GM19452 (cell line): ENCODE measurements at regions not wholly inside any gene's neighbourhood (a gene's known extent, or its start where the extent isn't known, plus 50 kb on each side); places are given as distances from the start of the nearest gene placed in this dataset.
A peak's percentile ranks its signal among the peaks of the same experiment; 100 is the strongest.
"Not testable (repeated sequence)": the region's sequence is repeated elsewhere in the genome, so short reads cannot be mapped to it uniquely, and the experiment has no call there.

ENCODE experiments used
- ATAC-seq: cut with Tn5 transposase; IDR thresholded peaks from one replicate; pipeline ENCODE4 v1.9.1; 2021; ENCODE audit not compliant: unreplicated experiment

- ATAC-seq, result no peak
Measured at GRCh38 chr2:2909086-2910035, 468.3 kb downstream of the EIPR1 start.

DNA sequence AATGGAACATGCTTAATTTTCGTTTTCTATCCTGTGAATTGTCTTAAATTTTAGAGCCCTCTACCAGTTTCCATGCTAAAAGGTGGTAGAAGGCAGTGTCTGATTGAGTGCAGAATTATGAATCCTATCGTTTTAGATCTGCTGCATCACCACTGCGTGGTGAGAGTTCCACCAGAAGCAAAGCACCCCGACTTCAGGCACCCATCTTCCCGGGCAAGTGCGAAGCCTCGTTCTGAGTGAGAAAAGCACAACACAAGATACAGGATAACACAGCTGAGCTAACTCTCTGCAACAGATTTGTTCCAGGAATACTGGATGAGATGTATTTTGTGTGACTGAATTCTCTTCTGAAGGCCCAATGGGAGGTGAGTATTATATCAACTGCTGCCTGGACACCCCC lies 471.5 kb downstream of the EIPR1 start:
- no peak for ATAC-seq

- ATAC-seq, result no peak
Measured at GRCh38 chr2:2904721-2905350, 472.8 kb downstream of the EIPR1 start.

GRCh38 chr2:2902547-2903281 lies 474.9 kb downstream of the EIPR1 start:
- ATAC-seq, result no peak

GRCh38 chr2:2901384-2902345 lies 476.0 kb downstream of the EIPR1 start:
- ATAC-seq, result peak; percentile 86

DNA sequence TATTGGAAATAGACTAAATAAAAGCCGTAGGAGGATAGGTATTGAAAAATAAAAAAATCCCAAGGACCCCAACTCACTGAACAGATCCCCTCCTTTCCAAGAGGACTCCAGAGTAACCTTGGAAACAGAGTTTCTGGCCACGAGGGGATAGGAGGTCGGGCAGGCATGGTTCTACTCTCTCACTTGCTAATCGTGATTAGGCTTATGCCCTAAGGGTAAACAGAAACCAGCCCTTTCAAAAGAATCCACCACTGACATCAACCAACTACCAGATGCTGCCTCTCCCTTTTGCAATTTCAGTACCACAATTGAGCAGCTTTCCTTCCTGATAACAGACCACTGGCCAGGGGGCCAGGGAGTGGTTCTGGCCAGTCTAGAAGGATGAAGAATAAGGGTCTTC lies 477.8 kb downstream of the EIPR1 start:
- ATAC-seq, result no peak

GRCh38 chr2:2898744-2899143 lies 478.9 kb downstream of the EIPR1 start:
- no peak for ATAC-seq

GRCh38 chr2:2896643-2897042 lies 481.0 kb downstream of the EIPR1 start:
- ATAC-seq, result no peak

- no peak for ATAC-seq
Measured at GRCh38 chr2:2896011-2896410, 481.6 kb downstream of the EIPR1 start.

DNA sequence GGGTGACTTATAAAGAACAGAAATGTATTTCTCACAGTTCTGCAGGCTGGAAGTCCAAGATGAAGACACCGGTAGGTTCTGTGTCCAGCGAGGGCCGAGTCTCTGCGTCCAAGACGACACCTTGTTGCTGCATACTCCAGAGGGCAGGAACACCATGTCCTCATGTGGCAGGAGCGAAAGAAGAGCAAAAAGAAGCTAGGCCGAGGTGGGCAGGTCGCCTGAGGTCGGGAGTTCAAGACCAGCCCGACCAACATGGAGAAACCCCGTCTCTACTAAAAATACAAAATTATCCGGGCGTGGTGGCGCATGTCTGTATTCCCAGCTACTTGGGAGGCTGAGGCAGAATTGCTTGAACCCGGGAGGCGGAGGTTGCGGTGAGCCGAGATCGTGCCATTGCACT lies 483.6 kb downstream of the EIPR1 start:
- ATAC-seq, result not testable (repeated sequence)

GRCh38 chr2:2892892-2893291 lies 484.7 kb downstream of the EIPR1 start:
- no peak for ATAC-seq

DNA sequence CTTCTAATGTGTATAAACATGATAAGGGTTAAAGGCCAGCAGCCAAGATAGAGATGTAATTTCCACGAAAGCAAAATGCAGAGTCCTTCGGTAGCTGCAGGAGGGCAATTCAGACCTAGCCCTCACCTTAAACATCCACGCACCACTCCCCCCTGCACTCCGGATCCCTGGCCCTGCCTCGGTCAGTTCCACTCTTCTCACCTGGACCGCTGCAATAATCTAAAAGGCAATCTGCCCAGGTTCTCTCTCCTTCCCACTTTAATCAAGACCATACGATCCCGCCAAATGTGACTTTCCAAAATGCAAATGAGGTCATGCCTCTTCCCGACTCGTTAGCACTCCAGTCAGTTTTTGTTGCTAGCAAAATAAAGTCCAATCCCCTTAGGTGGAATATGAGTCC lies 485.2 kb downstream of the EIPR1 start:
- ATAC-seq, result no peak

DNA sequence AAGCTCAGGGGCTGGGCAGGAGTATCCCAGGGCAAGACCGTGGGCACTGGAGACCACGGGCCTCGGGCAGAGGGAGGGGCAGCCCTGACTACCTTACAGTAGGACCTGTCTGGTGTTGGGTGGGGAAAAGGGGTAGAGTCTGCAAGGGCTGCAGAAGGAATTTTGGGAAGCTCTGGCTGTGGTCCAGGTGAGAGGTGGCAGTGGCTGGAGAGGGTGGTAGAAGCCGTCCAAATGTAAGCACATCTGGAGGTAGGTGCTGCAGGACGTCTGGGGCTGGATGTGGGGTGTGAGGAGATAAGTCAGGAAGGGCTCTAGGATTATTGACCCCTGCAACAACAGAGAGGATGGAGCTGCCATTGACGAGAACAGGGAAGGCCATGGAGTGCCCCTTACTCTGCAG lies 486.7 kb downstream of the EIPR1 start:
- ATAC-seq, result no peak

DNA sequence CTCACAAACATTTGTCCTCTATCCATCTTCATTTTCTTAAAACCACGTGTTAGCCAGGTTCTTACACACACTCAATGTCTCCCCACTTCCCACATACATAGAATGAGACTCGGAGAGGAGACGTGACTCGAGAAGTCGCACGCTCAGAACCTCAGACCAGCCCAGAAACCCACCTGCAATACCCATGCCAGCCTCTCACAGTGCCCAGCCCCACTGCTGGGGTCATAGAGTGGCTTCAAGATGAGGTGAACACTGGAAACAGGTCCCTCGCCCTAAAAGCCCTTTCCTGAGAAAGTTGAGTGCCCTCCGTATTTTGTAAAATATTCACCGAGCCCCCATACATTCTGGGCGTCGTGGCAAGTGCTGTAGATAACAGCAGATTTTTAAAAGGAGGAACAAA lies 487.4 kb downstream of the EIPR1 start:
- ATAC-seq, result no peak

DNA sequence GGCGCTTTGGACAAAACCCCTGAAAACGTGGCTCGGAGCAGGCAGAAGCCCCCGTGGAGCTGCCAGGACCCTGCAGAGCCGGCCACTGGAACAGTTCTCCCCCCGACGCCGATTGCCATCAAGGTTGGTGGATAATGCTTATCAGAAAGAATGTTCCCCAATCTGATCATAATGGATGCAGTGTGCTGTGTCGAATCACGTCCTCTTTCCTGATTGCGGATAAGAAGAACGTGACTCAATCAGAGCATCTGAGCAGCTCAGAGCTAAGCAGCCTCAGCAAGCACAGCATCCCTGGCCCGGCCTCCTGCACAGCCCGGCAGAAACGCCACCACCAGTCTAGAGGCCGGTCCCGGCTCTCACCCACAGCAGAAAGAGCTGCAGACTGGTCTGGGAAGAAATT lies 488.0 kb downstream of the EIPR1 start:
- no peak for ATAC-seq

DNA sequence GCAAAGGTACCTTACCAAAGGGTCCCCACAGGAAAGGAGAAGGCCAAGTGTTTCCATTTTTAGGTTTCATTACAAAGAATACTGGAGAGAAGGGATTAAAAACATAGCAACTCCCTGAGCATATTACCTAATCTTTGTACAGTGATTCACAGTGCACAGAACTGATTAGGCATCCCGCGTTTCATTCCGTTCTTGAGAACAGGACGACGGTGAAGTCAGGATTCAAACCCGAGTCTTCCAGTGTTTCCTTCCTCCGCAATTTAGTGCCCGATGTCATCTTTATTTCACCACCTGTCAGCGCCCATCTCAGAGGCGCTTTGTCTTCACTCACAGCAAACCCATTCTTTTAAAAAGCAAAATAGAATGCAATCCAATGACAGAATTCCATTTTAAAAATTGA lies 488.5 kb downstream of the EIPR1 start:
- ATAC-seq, result no peak

DNA sequence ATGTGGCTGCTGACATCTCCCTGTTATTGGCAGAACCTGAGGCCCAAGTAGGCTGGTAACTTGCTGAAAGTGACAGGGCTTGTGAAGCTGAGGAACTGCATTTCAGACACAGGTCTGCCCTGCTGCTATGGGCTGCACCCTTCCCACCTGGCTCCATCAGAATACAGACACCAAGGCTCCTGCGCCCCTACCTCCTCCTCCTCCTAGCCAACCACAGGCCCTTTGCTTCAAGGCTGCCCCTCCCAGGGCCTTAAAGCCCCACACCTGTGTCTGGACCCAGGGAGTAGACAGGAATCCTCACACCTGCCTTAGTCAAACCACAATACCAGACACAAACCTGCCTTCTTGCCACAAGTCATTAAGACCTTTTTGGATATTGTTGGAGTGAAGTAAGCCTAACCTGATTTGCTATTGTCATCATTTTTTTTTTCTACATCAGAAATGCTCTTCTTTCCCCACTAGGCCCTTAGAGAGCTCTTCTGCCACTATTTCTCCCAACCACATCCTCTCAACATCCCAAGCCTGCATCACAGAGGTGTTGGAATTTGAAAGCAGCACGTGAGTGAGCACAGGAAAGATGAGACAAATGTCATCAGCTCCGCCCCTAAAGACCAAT lies 489.7 kb downstream of the EIPR1 start:
- ATAC-seq, result no peak

DNA sequence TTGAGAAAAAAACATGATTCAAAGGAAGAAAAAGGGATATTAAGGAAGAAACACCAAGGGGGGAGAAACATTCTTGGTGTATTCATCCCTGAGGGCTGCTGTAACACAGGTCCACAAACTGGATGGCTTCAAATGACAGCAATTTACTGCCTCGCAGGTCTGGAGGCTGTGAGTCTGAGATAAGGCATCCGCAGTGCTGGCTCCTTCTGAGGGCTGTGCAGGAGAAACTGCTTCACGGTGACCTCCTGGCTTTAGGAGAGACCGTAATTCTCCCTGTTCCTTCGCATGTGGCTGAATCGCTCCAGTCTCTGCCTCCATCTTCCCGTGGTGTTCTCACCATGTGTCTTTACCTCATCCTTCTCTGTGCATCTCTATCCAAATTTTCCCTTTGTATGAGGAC lies 490.7 kb downstream of the EIPR1 start:
- no peak for ATAC-seq

DNA sequence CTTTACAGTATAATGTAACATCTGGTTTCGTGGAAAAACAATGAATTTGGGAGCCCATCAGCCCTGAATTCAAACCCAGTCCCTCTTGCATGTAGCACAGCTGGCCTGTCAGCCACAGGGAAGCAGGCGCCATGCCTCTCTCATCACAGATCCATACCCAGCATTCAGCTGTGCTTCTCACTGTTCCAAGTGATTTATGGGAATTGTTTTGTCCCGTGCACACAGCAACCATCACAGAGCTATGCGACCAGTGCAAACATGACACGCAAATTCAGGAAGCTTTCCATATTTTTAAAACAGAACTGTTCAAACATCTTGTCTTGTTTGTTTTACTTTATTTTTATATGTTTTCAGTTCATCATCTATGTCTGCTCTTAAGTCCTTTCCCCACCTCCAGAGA lies 496.1 kb downstream of the EIPR1 start:
- no peak for ATAC-seq

GRCh38 chr2:2880938-2881337 lies 496.7 kb downstream of the EIPR1 start:
- no peak for ATAC-seq
